ENCODE measurements at regions not wholly inside any gene's neighbourhood (a gene's known extent, or its start where the extent isn't known, plus 50 kb on each side); places are given as distances from the start of the nearest gene placed in this dataset.

GRCh38 chr5:53820802-53821171 lies 260.3 kb downstream of the NDUFS4 start:
- TF ChIP-seq TEAD4 (IDR thresholded peaks at IDR 0.05) = no peak
- TF ChIP-seq TAF1 (IDR thresholded peaks at IDR 0.05; ENCODE audit: low read depth) = no peak
- no peak for TF ChIP-seq EP300 (IDR thresholded peaks at IDR 0.05; ENCODE audit: borderline replicate concordance)
- TF ChIP-seq FOXM1 (IDR thresholded peaks at IDR 0.05; ENCODE audit: borderline replicate concordance, low read depth) = no peak
- no peak for TF ChIP-seq TCF12 (IDR thresholded peaks at IDR 0.05; ENCODE audit: low read depth)
- no peak for TF ChIP-seq CEBPB (IDR thresholded peaks at IDR 0.05)
- no peak for TF ChIP-seq EGR1 (IDR thresholded peaks at IDR 0.05)

GRCh38 chr5:53825016-53825415 lies 264.6 kb downstream of the NDUFS4 start:
- TF ChIP-seq ZBTB7A (IDR thresholded peaks at IDR 0.05; ENCODE audit: low read depth) = no peak
- TF ChIP-seq TEAD4 (IDR thresholded peaks at IDR 0.05) = no peak
- no peak for TF ChIP-seq EP300 (IDR thresholded peaks at IDR 0.05; ENCODE audit: borderline replicate concordance)
- no peak for TF ChIP-seq YY1 (IDR thresholded peaks at IDR 0.05; ENCODE audit: low read depth)
- TF ChIP-seq RAD21 (IDR thresholded peaks at IDR 0.05; ENCODE audit: low read depth) = no peak
- no peak for TF ChIP-seq REST (IDR thresholded peaks at IDR 0.05; ENCODE audit: low read depth)
- no peak for TF ChIP-seq NFIC (IDR thresholded peaks at IDR 0.05)
- TF ChIP-seq MAX (IDR thresholded peaks at IDR 0.05) = no peak

GRCh38 chr5:53825926-53826325 lies 265.5 kb downstream of the NDUFS4 start:
- no peak for TF ChIP-seq TEAD4 (IDR thresholded peaks at IDR 0.05)
- TF ChIP-seq USF1 (IDR thresholded peaks at IDR 0.05) = no peak
- no peak for TF ChIP-seq YY1 (IDR thresholded peaks at IDR 0.05; ENCODE audit: low read depth)

- no peak for TF ChIP-seq CREB1 (IDR thresholded peaks at IDR 0.05; ENCODE audit: low read depth)
- TF ChIP-seq ZBTB7A (IDR thresholded peaks at IDR 0.05; ENCODE audit: low read depth) = no peak
- no peak for TF ChIP-seq NFIC (IDR thresholded peaks at IDR 0.05)
- TF ChIP-seq REST (IDR thresholded peaks at IDR 0.05; ENCODE audit: low read depth) = no peak
- TF ChIP-seq RAD21 (IDR thresholded peaks at IDR 0.05; ENCODE audit: low read depth) = no peak
- no peak for TF ChIP-seq MAX (IDR thresholded peaks at IDR 0.05)
- TF ChIP-seq EGR1 (IDR thresholded peaks at IDR 0.05) = no peak
- TF ChIP-seq TEAD4 (IDR thresholded peaks at IDR 0.05) = no peak
- no peak for TF ChIP-seq TAF1 (IDR thresholded peaks at IDR 0.05; ENCODE audit: low read depth)
- no peak for TF ChIP-seq USF1 (IDR thresholded peaks at IDR 0.05)
- TF ChIP-seq FOXM1 (IDR thresholded peaks at IDR 0.05; ENCODE audit: borderline replicate concordance, low read depth) = no peak
- no peak for TF ChIP-seq TCF12 (IDR thresholded peaks at IDR 0.05; ENCODE audit: low read depth)
- TF ChIP-seq EP300 (IDR thresholded peaks at IDR 0.05; ENCODE audit: borderline replicate concordance) = no peak
- no peak for TF ChIP-seq CEBPB (IDR thresholded peaks at IDR 0.05)
- TF ChIP-seq YY1 (IDR thresholded peaks at IDR 0.05; ENCODE audit: low read depth) = no peak
Measured at GRCh38 chr5:53826504-53826903, 266.1 kb downstream of the NDUFS4 start.

- TF ChIP-seq REST (IDR thresholded peaks at IDR 0.05; ENCODE audit: low read depth) (no peak), FOXM1 (IDR thresholded peaks at IDR 0.05; ENCODE audit: borderline replicate concordance, low read depth) (no peak), CREB1 (IDR thresholded peaks at IDR 0.05; ENCODE audit: low read depth) (no peak)
Measured at GRCh38 chr5:53827211-53827651, 266.8 kb downstream of the NDUFS4 start.
